Hindlimb muscle (tissue), 1 donor: ENCODE measurements at regions not wholly inside any gene's neighbourhood (a gene's known extent, or its start where the extent isn't known, plus 50 kb on each side); places are given as distances from the start of the nearest gene placed in this dataset.
"Not testable (repeated sequence)": the region's sequence is repeated elsewhere in the genome, so short reads cannot be mapped to it uniquely, and the experiment has no call there.

Experiments used
- DNase-seq: peaks from one replicate; pipeline ENCODE4 v3.0.0-alpha.2; 2013

GRCh38 chr7:45268013-45268412 lies 110.4 kb downstream of the RAMP3 start:
- DNase-seq = no peak

GRCh38 chr7:45269192-45269591 lies 111.6 kb downstream of the RAMP3 start:
- no peak for DNase-seq

GRCh38 chr7:45278763-45279398 lies 121.3 kb downstream of the RAMP3 start:
- no peak for DNase-seq

GRCh38 chr7:45289611-45290010 lies 132.0 kb downstream of the RAMP3 start:
- not testable (repeated sequence) for DNase-seq

- DNase-seq = no peak
Observed at GRCh38 chr7:45290880-45291279, 133.3 kb downstream of the RAMP3 start.

- no peak for DNase-seq
Observed at GRCh38 chr7:45292481-45292880, 134.9 kb downstream of the RAMP3 start.

GRCh38 chr7:45293295-45293942 lies 135.8 kb downstream of the RAMP3 start:
- DNase-seq = no peak

- DNase-seq = no peak
Observed at GRCh38 chr7:45294559-45294958, 137.0 kb downstream of the RAMP3 start.

DNA sequence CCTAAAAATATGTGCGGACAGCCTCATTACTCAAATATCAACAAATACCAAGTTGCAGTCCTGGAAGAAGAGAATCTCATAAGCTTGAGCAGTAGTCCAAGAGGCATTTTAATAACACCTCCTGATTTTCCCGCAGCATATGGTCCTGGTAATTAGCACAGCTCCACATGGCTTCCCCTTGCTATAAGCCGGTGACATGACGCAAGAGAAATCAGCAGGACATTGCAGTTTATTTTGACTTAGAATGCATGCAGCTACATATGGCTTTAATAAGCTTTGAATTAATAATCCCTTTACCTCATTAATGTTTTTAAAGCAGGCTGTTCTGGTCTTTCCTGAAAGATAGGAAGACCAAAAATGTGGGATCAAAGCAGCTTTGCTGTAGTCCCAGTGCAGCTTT lies 137.6 kb downstream of the RAMP3 start:
- DNase-seq = no peak

DNA sequence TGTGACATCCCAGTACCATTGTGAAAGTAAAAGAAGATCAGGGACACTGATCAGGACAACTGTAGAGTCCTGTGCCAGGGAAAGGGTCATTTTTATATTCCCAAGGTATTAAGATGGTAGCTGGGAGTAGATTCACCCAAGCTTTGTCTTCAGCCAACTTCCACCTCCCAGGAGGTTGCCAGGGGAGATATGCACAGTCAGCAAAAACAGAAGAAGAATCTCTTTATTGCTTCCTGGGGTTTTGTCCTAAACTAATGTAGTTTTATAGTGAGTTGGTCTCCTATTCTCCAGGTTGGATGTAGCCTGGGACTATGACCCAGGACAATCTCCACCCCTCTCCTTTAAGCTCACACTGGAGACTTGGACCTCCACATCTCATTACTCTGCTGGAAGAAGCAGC lies 139.2 kb downstream of the RAMP3 start:
- DNase-seq = no peak

- no peak for DNase-seq
Observed at GRCh38 chr7:45306752-45307305, 149.2 kb downstream of the RAMP3 start.

DNA sequence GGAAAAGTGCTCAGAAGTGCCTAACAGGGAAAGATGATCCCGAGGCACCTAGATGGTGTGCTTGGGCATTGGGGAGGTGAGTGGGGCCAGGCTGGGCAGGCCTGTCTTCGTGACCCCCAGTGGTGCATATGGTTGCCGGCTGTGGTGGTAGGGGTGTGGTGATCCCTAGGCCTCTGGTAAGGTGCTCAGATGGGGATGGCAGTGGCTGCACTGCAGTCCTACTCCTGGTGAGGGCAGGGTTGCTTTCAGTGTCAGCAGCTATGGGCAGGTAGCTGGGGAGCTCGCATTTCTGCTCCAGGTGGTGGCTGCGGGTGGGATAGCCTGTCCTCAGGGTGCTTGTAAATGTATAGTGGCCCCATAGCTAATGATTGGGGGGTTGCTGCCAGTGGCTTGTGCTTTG lies 154.0 kb downstream of the RAMP3 start:
- DNase-seq = no peak

GRCh38 chr7:45315512-45315911 lies 157.9 kb downstream of the RAMP3 start:
- not testable (repeated sequence) for DNase-seq

DNA sequence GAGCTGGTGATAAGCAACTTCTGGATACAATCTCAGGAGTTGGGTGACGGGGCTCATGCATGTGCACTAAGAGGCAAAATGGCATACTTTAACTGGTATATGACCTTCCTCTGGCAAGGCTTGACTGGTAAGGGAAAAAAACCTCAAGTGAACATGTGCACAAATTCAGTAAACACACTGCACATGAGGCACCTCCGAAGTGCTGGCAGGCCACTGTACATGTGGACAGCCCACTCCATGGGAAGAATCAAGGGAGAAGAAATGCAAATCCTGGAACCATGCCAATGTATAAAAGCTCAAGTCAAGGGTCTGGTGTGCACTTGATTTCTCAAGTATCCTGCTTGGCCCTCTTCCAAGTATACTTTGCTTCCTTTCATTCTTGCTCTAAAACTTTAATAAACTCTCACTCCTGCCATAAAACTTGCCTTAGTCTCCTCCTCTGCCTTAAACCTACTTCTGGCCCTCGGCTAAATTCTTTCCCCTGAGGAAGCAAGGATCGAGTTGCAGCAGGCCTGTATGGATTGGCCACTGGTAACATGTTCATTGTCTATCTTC lies 167.2 kb downstream of the RAMP3 start:
- no peak for DNase-seq

- no peak for DNase-seq
Observed at GRCh38 chr7:45325378-45325777, 167.8 kb downstream of the RAMP3 start.

- no peak for DNase-seq
Observed at GRCh38 chr7:45328403-45328981, 170.9 kb downstream of the RAMP3 start.

DNA sequence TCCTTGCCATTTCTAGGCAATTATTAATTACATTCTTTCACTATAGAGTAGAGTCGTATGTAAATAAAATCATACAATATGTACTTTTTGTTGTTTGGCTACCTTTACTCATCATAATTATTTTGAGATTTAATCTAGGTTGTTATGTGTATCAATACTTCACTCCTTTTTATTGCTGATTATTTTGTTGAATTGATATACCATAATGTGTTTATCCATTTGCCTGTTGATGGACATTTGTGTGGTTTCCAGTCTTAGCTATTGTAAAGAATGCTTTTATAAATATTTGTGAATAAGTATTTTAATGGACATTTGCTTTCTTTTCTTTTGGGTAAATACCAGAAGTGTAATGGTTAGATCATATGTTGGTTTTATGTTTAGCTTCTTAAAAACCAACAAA lies 174.0 kb downstream of the RAMP3 start:
- no peak for DNase-seq

GRCh38 chr7:45335024-45335423 lies 177.4 kb downstream of the RAMP3 start:
- DNase-seq = not testable (repeated sequence)

GRCh38 chr7:45342236-45342635 lies 184.6 kb downstream of the RAMP3 start:
- DNase-seq = no peak

- DNase-seq = no peak
Observed at GRCh38 chr7:45343746-45344145, 186.2 kb downstream of the RAMP3 start.

DNA sequence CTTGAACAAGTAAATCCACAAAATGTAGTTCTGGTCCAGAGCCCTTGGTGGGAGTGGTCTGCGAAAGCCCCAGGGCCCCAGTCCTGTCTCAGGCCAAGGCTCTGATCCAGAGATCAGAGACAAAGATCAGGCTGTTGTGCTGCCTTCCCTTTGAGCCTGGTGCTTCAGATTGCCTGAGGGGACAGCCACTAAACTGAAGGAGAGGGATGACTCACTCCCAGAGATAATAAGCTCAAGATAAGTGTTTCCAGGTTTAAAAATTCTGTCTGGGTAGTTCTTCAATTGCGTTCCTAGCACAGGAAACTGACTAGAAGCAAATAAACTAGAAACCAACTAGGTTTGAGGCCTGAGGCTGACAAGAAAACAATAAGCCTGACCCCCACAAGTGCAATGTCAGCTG lies 190.2 kb downstream of the RAMP3 start:
- DNase-seq = no peak

DNA sequence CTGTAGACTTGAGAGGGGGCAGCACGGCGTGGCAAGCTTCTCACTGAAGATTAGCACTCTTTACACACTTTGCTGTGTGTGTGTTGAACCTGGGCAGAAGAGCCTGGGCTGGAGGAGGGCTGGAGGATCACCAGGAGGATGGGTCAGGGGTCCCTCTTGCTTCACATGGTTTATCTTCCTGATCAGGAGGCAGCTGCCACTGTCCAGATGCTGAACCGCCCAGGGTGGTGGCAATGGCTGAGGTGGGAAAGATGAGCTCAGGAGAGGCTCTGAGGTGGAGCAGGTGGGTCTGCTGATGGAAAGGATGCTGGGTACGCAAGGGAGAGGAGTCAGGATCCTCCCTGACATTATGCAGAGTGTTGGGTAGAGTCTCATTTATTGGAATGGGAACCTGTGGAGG lies 191.5 kb downstream of the RAMP3 start:
- DNase-seq = no peak

- DNase-seq = no peak
Observed at GRCh38 chr7:45350896-45351295, 193.3 kb downstream of the RAMP3 start.

DNA sequence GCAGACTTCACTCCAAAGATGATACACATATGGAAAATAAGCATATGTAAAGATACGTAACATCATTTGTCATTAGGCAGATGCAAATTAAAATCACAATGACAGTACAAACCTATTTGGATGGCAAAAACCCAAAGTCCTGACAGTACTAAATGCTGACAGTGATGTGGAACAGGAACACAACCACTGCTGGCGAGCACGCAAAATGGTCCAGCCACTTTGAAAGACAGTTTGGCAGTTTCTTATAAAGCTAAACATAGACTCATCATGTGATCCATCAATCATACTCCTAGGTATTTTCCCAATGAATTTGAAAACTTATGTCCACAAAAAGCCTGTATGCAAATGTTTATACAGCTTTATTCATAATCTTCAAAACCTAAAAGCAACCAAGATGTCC lies 200.7 kb downstream of the RAMP3 start:
- DNase-seq = no peak
